ENCODE measurements at regions not wholly inside any gene's neighbourhood (a gene's known extent, or its start where the extent isn't known, plus 50 kb on each side); places are given as distances from the start of the nearest gene placed in this dataset.
"Not testable (repeated sequence)": the region's sequence is repeated elsewhere in the genome, so short reads cannot be mapped to it uniquely, and the experiment has no call there.

DNA sequence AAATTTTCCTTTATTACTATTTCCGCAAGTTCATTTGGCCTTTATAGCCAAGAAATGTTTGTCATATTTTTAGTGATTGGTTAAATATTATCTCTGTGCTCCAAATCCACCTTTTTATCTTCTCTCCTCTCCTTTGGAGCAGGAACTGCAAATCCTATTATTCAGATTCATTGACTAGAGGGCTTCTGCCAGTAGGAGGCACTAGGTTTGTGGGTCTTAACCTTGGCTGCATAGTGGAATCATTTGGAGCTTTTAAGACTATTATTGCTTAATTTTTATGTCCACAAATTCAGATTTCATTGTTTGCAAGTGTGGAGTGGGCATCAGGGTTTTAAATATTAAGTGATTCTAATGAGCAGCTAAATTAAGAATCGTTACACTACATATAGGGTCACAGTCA is 75.3 kb upstream of the SYT10 start:
- DNase-seq = no peak

DNA sequence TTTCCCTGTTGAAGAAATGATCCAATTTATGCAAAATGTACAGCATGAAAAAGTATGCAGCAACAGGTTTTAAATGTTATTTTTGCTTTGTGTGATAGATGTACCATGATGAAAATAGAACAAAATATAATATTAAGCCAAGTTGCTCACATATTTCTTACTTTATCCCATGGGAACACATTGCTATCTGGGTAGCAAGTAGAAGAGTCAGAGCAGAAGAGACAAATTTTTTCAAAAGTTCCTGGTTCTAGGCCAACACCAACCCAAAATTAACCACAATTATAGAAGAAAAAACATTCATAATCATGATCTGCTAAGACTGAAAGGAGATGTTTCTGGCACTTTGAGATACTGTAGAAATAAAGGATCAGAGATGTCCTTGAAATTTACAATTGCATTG is 79.9 kb upstream of the SYT10 start:
- no peak for DNase-seq

DNA sequence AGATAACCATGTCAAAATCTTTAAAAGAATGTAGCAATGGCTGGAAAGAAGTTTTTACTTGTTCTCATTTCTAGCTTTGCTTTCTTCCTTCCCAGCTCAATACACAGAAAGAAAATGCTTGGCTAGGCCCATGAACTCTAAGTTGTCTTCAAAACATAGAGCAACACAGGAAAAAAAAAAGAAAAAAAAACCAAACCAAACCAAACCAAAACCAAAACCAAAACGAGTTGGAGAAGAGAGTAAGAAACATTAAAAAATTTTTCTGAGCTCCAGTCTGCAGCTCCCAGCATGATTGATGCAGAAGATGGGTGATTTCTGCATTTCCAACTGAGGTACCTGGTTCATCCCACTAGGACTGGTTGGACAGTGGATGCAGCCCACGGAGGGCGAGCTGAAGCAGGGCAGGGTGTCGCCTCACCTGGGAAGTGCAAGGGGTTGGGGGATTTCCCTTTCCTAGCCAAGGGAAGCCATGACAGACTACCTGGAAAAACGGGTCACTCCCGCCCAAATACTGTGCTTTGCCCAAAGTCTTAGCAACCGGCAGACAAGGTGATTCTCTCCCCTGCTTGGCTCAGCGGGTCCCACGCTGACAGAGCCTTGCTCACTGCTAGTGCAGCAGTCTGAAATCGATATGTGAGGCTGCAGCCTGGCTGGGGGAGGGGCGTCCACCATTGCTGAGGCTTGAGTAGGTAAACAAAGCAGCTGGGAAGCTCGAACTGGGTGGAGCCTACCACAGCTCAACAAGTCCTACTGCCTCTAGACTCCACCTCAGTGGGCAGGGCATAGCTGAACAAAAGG is 81.1 kb upstream of the SYT10 start:
- DNase-seq = peak; percentile 58

DNA sequence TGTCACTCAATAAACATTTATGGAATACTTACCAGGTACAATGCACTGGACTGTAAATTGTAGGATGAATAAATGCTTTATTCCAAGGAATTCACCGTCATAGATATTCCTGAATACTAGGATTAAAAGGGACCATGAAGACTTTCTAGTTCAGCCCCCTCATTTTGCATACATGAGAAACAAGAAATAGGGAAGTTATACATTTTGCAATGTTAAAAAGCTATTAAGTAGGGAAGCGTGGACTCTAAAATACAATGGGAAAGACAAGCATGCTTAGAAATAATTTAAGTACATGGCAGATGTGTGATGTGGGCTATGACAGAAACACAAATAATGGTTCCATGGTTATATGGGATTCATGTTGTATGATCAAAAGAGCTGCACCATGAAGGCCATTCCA is 89.4 kb upstream of the SYT10 start:
- no peak for DNase-seq

DNA sequence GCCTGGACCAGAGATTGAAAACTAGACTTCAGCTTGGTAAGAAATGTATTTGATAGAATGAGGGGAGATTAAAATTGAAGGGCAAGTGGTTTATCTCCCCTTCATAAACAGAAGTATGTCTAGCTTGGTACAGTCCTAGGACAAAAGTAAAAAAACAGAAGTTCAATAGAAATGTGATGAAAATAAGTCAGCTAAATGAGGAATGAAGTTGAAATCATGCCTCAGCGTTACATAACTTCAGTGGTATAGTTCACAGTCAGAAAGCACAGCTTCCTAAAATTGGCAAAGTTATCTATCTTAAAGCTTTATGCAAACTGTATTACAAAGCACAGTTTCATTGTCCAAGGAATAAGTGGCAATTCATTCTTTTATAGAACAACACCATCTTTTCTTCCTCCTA is 90.2 kb upstream of the SYT10 start:
- DNase-seq = no peak

DNA sequence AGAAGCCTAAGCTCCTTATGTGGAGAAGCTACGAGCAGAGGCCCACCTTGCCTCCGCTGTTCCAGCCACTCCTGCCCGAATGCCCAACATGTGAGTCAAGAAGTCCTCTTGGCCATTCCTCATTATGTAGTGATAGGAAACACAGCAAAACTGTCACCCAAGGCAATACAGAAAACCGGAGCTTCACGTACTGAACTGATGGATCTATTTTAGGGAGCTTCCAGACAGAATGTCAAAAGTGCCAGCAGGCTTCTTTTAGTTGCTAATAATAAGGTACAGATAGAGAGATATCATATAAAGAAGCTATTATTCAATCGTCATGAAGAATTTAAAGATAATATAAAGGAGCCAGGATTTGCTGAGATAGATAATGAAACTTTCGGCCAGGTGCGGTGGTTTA is 91.6 kb upstream of the SYT10 start:
- DNase-seq = no peak

DNA sequence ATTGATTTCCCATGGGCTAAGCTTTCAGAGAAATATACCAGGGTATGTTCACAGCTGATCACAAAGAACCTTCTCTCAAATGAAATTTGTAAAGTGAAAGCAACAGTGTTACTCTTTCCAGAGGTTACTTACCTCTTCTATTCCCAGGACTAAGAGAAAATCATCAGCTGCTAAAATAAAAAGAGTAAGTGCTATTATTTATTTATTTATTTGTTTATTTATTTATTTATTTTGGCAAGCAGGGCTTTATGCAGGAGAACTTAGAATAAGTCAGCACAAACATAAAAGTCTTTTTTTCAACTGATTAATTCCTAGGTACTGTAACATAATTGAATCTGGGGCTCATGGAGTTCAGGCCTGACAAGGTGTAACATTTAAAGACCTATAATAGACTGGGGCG is 93.9 kb upstream of the SYT10 start:
- DNase-seq = no peak

DNA sequence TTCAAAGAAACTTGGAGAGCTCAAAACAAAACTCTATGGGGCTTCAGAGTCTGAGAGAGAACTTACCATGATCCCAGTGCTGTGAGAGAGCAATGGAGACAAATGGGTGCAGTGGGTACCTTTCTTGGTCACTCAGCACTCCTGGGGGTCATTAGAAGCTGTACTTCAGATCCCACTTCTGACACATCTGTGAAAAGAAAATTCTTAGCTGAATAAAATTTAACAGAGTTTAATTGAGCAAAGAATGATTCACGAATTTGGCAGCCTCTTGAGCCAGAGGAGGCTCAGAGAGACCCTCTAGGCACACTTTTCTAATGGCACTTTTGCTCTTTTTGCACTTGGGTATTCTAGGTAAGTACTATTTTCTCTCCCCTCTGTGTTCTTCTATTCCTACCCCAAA is 96.8 kb upstream of the SYT10 start:
- no peak for DNase-seq

DNA sequence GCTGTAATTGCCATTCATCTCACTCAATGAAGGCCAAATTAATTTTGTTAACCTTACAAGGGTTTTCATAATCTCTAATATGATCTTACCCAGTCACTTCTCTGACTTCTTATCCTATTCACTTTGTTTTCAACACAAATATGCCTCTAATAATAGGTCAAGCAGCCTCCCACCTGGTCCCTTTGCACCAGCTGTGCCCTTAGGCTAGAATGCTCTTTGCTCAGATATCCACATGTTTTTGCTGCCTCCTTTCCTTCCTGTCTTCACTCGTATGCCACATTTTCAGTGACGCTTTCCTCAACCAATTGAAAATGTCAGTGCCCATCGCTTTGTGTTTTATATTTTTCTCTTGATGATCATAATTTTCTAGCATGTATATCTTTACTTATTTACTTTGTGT is 106.4 kb upstream of the SYT10 start:
- DNase-seq = no peak

DNA sequence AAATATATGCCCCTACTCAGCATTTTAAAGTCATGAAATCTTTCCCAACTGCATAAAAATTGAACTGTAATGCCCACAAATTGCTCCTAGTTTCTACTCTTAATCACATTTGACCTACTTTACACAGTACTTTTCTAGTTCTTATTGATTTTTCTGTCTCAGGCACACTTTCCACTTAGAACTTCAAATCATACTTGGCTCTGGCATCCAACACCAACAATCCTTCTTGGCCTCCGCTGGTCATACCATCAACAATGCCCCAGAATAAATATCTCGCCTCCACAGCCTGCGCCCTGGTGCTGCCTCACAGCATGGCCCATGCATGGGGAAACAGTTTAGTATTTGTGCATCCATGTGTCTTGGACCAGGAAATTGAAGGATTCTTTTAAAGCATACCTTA is 107.5 kb upstream of the SYT10 start:
- no peak for DNase-seq

DNA sequence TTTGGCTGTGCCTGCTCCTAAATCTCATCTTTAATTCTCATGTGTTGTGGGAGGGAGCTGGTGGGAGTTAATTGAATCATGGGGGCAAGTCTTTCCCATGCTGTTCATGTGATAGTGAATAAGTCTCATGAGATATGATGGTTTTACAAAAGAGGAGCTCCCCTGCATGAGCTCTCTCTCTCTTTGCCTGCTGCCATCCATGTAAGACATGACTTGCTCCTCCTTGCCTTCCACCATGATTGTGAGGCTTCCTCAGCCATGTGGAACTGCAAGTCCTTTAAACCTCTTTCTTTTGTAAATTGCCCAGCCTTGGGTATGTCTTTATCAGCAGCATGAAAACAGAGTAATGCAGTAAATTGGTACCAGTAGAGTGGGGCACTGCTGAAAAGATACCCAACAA is 110.6 kb upstream of the SYT10 start:
- not testable (repeated sequence) for DNase-seq

DNA sequence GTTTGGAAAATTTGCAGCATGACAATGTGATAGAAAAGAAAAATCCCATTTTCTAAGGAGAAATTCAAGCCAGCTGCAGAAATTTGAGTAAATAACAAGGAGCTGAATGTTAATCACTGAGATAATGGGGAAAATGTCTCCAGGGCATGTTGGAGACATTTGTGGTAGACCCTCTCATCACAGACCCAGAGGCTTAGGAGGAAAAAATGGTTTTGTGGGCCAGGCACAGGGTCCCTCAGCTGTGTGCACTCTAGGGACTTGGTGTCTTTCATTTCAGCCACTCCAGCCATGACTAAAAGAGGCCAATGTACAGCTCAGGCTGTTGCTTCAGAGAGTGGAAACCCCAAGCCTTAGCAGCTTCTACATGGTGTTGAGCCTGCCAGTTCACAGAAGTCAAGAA is 111.4 kb upstream of the SYT10 start:
- no peak for DNase-seq

DNA sequence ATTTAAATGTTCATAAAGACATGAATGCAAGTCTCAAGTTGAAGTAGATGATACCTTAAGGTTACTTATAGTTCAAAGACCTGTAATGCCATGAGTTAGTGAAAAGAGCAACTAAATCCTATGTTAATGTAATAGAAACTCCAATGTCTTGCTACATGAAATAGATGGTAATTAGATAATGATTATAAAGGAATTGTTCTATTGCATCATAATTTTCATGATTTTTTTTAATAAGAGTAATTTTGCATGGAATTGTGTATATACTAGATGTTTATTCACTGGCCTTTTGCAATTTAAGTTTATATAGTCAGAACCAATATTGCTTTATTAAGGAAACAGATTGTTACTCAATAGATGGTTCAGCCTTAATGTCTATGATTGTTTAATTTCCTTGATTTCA is 115.5 kb upstream of the SYT10 start:
- no peak for DNase-seq

DNA sequence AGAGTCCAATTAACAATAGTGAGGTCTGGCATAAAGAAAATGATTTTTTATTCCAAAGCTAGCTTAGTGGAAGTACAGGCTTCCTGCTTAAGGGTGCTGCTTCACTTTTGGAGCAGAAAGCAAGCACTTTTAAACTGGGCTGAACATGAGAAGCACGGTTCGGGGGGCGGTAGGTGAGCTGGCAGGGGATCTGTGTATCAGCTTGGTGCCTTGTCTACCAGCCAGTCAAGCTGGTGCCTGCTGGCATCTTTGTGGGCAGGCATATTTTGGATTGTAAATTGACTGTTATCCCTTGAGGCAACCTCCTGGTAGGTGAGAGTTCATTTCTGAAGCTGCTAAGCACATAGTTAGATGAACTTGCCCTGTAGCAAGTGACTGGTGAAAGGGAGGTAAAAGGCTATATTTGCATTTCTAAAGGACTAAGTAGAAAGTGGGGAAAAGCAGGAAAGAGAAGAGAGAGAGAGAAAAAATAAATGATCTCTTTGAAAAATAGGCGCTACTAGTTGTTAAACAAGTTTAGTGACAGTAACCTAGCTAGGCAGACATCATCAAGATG is 121.1 kb upstream of the SYT10 start:
- DNase-seq = no peak

DNA sequence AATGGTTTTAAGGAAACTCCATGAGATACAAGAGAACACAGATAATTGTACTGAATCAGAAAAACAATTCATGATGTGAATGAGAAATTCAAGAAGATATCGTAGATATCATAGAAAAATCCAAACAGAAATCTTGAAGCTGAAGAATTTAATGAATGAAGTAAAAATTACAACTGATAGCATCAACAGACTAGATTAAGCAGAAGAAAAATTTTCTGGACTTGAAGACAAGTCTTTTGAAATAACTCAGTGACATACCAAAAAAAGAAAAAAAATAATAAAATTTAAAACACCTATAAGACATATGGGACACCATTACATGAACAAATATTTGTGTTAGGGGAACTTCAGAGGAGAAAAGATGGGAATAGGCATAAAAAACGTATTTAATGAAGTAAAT is 122.8 kb upstream of the SYT10 start:
- DNase-seq = no peak

DNA sequence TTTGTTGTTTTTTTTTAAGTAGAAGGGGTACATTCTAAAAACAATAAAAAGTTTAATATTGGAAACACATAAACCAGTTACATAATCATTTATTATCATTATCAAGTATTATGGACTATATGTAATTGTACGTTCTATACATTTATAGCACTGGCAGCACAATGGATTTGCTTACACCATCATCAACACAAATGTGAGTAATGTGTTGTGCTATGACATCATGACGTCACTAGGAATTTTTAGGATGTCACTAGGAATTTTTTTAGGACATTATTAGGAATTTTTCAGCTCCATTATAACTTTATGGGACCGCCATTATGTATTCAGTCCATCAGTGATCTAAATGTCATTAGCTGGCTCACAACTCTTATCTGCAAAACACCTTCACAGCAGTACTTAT is 126.8 kb upstream of the SYT10 start:
- DNase-seq = no peak

DNA sequence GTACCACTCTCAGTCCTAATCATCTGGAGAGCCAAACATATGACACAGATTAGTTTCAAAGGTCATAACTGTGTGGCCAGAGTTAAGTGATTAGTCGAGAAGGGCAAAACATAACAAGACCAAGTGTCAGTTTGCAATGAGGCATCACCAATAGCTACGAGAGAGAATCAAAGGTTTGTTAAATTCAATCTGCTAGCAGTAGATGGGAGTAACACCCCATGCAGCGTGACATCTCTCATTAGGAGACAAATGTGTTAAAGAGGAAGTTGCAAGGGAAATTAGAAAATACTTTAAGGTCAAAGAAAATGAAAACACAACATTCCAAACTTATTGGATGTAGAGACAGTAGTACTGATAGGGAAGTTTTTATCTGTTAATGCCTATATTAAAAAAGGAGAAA is 135.7 kb upstream of the SYT10 start:
- no peak for DNase-seq

DNA sequence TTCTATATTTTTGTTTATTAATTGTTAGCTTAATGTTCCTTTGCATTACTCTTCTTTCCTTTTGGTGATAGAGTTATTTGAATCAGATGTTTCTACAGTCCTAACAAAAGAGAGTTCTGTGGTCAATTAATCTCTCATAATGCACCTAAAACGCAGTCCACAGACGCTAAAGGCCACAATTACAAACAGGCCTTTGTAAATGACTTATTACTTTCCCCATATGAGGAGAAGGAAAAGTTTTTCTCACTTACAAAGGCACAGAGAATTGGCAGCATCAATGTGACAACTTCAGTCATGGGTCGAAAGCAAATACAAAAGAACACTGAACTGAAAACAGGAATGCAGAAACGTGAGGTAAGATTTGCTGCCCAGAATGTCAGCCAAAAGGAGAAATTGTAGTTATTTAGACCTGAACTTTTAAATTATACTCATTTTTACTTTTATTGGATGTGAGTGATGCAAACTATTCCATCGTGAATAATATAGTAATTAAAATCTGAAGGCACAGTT is 142.0 kb upstream of the SYT10 start:
- no peak for DNase-seq

DNA sequence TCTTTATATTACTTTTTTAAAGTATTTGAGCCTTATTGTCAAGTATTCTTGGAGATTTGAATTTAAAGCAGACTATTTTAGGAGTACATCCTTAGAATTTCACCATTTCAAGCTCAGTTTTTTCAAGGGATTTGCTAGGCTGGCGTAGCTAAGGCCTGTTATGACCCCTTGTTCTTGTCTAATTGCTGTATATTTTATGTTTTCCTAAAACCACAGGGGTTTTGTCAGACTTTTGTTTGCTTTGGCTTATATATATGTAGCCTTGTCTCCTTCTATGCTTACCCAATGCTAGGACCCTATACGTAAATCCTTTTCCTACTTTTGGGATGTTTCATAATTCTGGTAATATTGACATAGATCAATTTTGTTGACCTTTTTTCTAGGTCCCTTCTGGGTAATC is 147.0 kb upstream of the SYT10 start:
- no peak for DNase-seq

DNA sequence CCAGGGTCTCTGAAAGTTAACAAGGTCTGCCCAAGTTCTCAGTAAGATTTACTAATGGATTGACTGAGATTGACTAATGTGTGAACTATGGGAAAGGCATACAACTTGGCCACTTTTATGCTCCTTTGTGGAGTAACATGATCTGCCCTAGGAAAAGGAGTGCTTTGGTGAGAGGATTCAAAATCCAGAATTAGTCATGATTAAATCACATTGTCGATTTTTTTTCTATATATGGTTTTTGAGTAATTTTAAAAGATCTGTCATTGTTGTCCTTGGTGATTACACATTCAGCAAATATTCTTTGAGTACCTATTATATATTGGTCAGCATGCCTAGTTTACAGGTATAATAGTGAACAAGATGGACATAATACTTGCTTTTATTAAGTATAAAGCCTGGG is 147.7 kb upstream of the SYT10 start:
- DNase-seq = no peak

DNA sequence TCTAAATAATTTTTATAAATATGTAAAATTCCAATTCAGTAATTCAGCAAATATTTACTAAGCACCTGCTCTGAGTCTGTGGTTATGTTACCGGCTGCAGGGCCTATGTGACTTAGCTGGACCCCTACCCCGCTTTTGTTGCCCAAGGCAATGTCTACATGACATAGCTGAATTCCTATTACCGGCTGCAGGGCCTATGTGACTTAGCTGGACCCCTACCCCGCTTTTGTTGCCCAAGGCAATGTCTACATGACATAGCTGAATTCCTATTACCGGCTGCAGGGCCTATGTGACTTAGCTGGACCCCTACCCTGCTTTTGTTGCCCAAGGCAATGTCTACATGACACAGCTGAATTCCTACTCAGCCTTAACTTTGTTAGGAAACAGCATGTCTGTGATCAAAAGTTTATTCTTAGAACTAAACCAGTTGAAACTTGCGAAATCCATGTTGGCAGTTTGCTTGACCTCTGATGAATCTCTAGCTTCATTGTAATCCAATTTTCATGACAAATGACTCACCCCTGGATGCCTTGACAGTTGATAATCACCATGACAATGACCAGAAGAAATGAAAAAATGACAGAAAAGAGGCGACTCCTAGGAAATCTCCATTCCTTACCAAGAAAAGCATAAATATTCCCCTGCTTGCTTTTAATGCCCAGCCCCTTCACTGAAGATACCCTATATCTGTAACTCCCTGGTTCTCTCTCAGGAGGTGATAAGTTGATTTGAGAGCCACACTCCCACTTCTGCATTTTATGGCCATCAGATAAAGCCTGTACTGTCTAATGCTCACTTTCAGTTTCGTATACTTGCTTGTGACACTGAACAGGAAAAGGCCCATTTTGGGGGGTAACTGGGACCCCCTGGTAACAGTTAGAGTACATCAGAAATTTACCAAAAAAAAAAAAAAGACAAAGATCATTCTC is 148.4 kb upstream of the SYT10 start:
- DNase-seq = no peak

DNA sequence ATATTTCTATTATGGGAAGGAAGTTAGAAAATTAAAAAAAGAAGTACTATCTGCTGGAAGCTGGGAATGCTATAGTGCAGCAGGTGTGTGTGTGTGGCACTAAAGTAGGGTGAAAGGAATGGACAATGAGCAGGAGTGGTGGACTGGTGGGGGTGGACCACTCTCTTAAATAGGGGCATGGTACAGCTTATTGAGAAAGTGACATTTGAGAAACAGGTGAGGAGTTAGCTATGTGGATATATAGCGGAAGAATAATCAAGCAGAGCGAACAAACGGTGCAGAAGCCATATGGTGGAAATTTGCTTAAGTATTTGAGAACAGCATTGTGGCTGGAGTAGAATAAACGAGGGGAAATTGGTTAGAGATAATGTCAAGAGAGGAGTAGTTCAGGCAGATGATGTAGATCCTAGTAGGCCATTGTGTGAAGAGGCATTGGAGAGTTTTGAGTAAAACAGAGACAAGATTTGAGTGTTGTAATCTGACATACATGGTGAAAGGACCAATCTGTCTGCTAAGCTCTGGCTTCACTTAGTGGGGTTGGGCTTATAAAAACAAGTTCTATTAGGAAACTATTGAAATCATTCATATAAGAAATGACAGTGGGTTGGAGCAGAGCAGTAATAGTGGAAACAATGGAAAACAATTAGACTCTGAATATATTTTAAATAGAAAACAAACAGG is 149.2 kb upstream of the SYT10 start:
- no peak for DNase-seq

DNA sequence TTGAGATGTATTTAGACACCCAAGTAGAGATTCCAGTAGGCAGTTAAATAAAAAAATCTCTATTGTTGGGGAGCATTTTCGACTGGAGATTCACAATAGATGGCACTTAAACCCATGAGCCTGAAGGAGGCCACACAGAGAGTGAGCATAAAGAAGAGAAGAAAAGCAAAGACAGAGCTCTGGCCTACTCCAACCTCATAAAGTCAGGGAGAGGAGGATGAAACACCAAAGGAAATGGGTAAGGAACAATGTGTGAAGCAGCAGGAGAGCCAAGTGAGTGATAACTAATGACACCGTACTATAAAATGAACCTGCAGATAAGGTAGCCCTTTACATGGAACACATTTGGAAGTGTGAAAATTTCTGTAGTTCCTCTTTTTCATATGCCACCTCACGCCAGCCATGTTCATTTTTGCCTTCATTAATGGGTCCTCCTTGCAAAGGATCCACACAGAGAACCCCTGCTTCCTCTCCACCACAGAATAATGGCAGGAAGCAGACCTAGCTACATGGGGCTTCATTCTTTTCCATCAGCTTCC is 150.0 kb upstream of the SYT10 start:
- DNase-seq = no peak

All from NCI-H1436 (cell line).